ENCODE measurements at regions not wholly inside any gene's neighbourhood (a gene's known extent, or its start where the extent isn't known, plus 50 kb on each side); places are given as distances from the start of the nearest gene placed in this dataset.

- DNase-seq: no peak
- H3K4me3 ChIP-seq (ENCODE audit: low read length): no peak overlapping the region
- H3K9me3 ChIP-seq (ENCODE audit: control insufficient read depth, insufficient read depth, low read length): no peaks in the 10 kb centered on the region
- WGBS (ENCODE audit: insufficient coverage): 97% methylated on average over 5 of the region's 5 CpGs
- no peak for ATAC-seq
- H3K36me3 ChIP-seq (ENCODE audit: control insufficient read depth, insufficient read depth, low read length): no peaks in the 10 kb centered on the region
- H3K36me3 Mint-ChIP-seq: no peaks in the 10 kb centered on the region
- H3K4me3 Mint-ChIP-seq: no peak overlapping the region
- H3K4me1 Mint-ChIP-seq: no peaks in the 10 kb centered on the region
- H3K9me3 Mint-ChIP-seq: no peaks in the 10 kb centered on the region
- peaks cover 4 to 15% of the 10 kb centered on the region in 2 donors for H3K27me3 Mint-ChIP-seq (ENCODE audit: low read depth in 2 of 2)
- H3K27ac Mint-ChIP-seq: no peak overlapping the region
- no peaks in the 10 kb centered on the region for H3K4me1 ChIP-seq (ENCODE audit: control insufficient read depth, insufficient read depth, low read length)
- TF ChIP-seq CTCF (IDR thresholded peaks at IDR 0.05): no peak
- intact Hi-C loops (cut with micrococcal nuclease): no loop called here
- no peak overlapping the region for H3K27ac ChIP-seq (ENCODE audit: low read length)
- peaks cover 3% of the 10 kb centered on the region for H3K27me3 ChIP-seq (ENCODE audit: control insufficient read depth, insufficient read depth, low read length)
Measured at GRCh38 chr12:66971816-66972215, 292.9 kb upstream of the GRIP1 start.

GRCh38 chr12:66976526-66976925 is 292.6 kb upstream of the CAND1 start:
- Mint-ChIP-seq H3K27ac (no peak overlapping the region), H3K36me3 (no peaks in the 10 kb centered on the region), H3K4me1 (no peaks in the 10 kb centered on the region), H3K9me3 (no peaks in the 10 kb centered on the region), H3K27me3 (ENCODE audit: low read depth in 2 of 2) (peaks cover 3 to 22% of the 10 kb centered on the region in 2 donors), H3K4me3 (no peak overlapping the region)
- no peaks in the 10 kb centered on the region for H3K4me1 ChIP-seq (ENCODE audit: control insufficient read depth, insufficient read depth, low read length)
- no peak overlapping the region for H3K4me3 ChIP-seq (ENCODE audit: low read length)
- TF ChIP-seq CTCF (IDR thresholded peaks at IDR 0.05): no peak
- H3K27me3 ChIP-seq (ENCODE audit: control insufficient read depth, insufficient read depth, low read length): peaks cover 4% of the 10 kb centered on the region
- no peaks in the 10 kb centered on the region for H3K36me3 ChIP-seq (ENCODE audit: control insufficient read depth, insufficient read depth, low read length)
- H3K9me3 ChIP-seq (ENCODE audit: control insufficient read depth, insufficient read depth, low read length): no peaks in the 10 kb centered on the region
- ATAC-seq: no peak
- intact Hi-C loops (cut with micrococcal nuclease): no loop called here
- no peak overlapping the region for H3K27ac ChIP-seq (ENCODE audit: low read length)
- DNase-seq: no peak

- no peaks in the 10 kb centered on the region for H3K9me3 ChIP-seq (ENCODE audit: control insufficient read depth, insufficient read depth, low read length)
- H3K27ac Mint-ChIP-seq: no peak overlapping the region
- ATAC-seq (no peak), DNase-seq (no peak)
- H3K27ac ChIP-seq (ENCODE audit: low read length): no peak overlapping the region
- H3K36me3 Mint-ChIP-seq: no peaks in the 10 kb centered on the region
- TF ChIP-seq CTCF (IDR thresholded peaks at IDR 0.05): no peak
- no peak overlapping the region for H3K4me3 Mint-ChIP-seq
- no peak overlapping the region for H3K4me3 ChIP-seq (ENCODE audit: low read length)
- no peaks in the 10 kb centered on the region for H3K4me1 ChIP-seq (ENCODE audit: control insufficient read depth, insufficient read depth, low read length)
- H3K27me3 ChIP-seq (ENCODE audit: control insufficient read depth, insufficient read depth, low read length): peaks cover 4% of the 10 kb centered on the region
- H3K9me3 Mint-ChIP-seq: no peaks in the 10 kb centered on the region
- intact Hi-C loops (cut with micrococcal nuclease): no loop called here
- H3K27me3 Mint-ChIP-seq (ENCODE audit: low read depth in 2 of 2): peaks cover 2 to 30% of the 10 kb centered on the region in 2 donors
- no peaks in the 10 kb centered on the region for H3K36me3 ChIP-seq (ENCODE audit: control insufficient read depth, insufficient read depth, low read length)
- 55% methylated on average over 1 of the region's 1 CpG for WGBS (ENCODE audit: insufficient coverage)
- H3K4me1 Mint-ChIP-seq: no peaks in the 10 kb centered on the region
Measured at GRCh38 chr12:66978802-66979201, 290.4 kb upstream of the CAND1 start.

GRCh38 chr12:66979251-66979650 is 289.9 kb upstream of the CAND1 start:
- Histone ChIP-seq H3K4me3 (ENCODE audit: low read length) (no peak overlapping the region), H3K4me1 (ENCODE audit: control insufficient read depth, insufficient read depth, low read length) (no peaks in the 10 kb centered on the region), H3K27me3 (ENCODE audit: control insufficient read depth, insufficient read depth, low read length) (peaks cover 4% of the 10 kb centered on the region), H3K36me3 (ENCODE audit: control insufficient read depth, insufficient read depth, low read length) (no peaks in the 10 kb centered on the region), H3K9me3 (ENCODE audit: control insufficient read depth, insufficient read depth, low read length) (no peaks in the 10 kb centered on the region), H3K27ac (ENCODE audit: low read length) (no peak overlapping the region)
- no peak for ATAC-seq
- no peak for TF ChIP-seq CTCF (IDR thresholded peaks at IDR 0.05)
- H3K36me3 Mint-ChIP-seq: no peaks in the 10 kb centered on the region
- no peaks in the 10 kb centered on the region for H3K9me3 Mint-ChIP-seq
- intact Hi-C loops (cut with micrococcal nuclease): no loop called here
- H3K27me3 Mint-ChIP-seq (ENCODE audit: low read depth in 2 of 2): peaks cover 2 to 35% of the 10 kb centered on the region in 2 donors
- H3K27ac Mint-ChIP-seq: no peak overlapping the region
- no peak for DNase-seq
- H3K4me1 Mint-ChIP-seq: no peaks in the 10 kb centered on the region
- 77% methylated on average over 1 of the region's 4 CpGs for WGBS (ENCODE audit: insufficient coverage)
- no peak overlapping the region for H3K4me3 Mint-ChIP-seq
